ENCODE measurements at regions not wholly inside any gene's neighbourhood (a gene's known extent, or its start where the extent isn't known, plus 50 kb on each side); places are given as distances from the start of the nearest gene placed in this dataset.

- TF ChIP-seq CTCF (IDR thresholded peaks at IDR 0.05; ENCODE audit: low read length) (no peak), EZH2 (IDR thresholded peaks at IDR 0.05; ENCODE audit: borderline replicate concordance, low read length) (no peak)
Observed at GRCh38 chr10:10829576-10829975, 188.1 kb upstream of the CELF2 start.
